K562 (cell line): ENCODE measurements at regions not wholly inside any gene's neighbourhood (a gene's known extent, or its start where the extent isn't known, plus 50 kb on each side); places are given as distances from the start of the nearest gene placed in this dataset.

Source experiments
- ATAC-seq: fragments of 200-7000 bp; cut with Tn5 transposase; 3 replicates; pipeline ENCODE4 v1.9.1; 2020; ENCODE audit warnings: moderate library complexity
- BruUV-seq: library from RNA; stranded (reverse); fragments of 400-500 nt; replicated peaks from 2 replicates; lab custom pipeline; 2021; lab: Mats Ljungman, UMichigan
- CTCF ChIA-PET: fragments of 300-600 bp; formaldehyde crosslinking; extraction: SDS; loops from one replicate; lab custom pipeline; 2021; ENCODE audit warnings: low intra/inter-chr PET ratio; lab: Yijun Ruan, JAX
- POLR2A ChIA-PET: fragments of 300-600, 350-650 bp; sonication (Branson Sonifier 250); formaldehyde crosslinking; extraction: SDS; loops from one replicate; lab custom pipeline; 2021; ENCODE audit warnings: antibody characterized with exemption, inconsistent platforms; lab: Yijun Ruan, JAX
- DNase-seq, 4 experiments: peaks; one replicate each; pipeline versions ENCODE4 v3.0.0 to v3.0.0-alpha.2; 2011 to 2018; ENCODE audit warnings: low spot score in 3 of 4, mixed read lengths in 3 of 4; ENCODE audit errors: extremely low read depth in 1 of 4
- FAIRE-seq: peaks from 2 replicates; lab custom pipeline; 2011; peaks lifted over from hg19 to GRCh38; lab: Jason Lieb, UNC
- H2AFZ ChIP-seq: 2 replicates; pipeline ENCODE4 v1.6.0; 2011; ENCODE audit warnings: low read depth, low read length, control low read depth, inconsistent platforms
- H3K27ac ChIP-seq: fragments of 200-600 bp; 3 replicates; pipeline ENCODE4 v1.8.0; 2011; ENCODE audit warnings: low read depth, mild to moderate bottlenecking, control low read depth, inconsistent platforms, low read length, moderate library complexity, mixed read lengths; ENCODE audit errors: extremely low read depth
- H3K27me3 ChIP-seq, 2 experiments: fragments of 300-600 bp in 1 of 2; 2 replicates in 1 of 2; 3 replicates in 1 of 2; pipeline versions ENCODE4 v1.6.0 to v1.8.0; 2011; ENCODE audit warnings: inconsistent platforms in 2 of 2, low read length in 2 of 2, mild to moderate bottlenecking in 1 of 2, mixed read lengths in 1 of 2, moderate library complexity in 1 of 2; ENCODE audit not compliant: control insufficient read depth in 2 of 2, insufficient read depth in 2 of 2
- H3K36me3 ChIP-seq: fragments of 300-600 bp; 3 replicates; pipeline ENCODE4 v1.8.0; 2011; ENCODE audit warnings: mild to moderate bottlenecking, low read length, inconsistent platforms; ENCODE audit not compliant: control insufficient read depth, insufficient read depth
- H3K4me1 ChIP-seq, 2 experiments: fragments of 200-600 bp in 1 of 2; replicated peaks in 1 of 2; 2 replicates in 1 of 2; 3 replicates in 1 of 2; pipeline versions ENCODE4 v1.5.1 to v1.8.0; 2011; ENCODE audit warnings: inconsistent platforms in 2 of 2, low read length in 2 of 2, mild to moderate bottlenecking in 1 of 2, mixed read lengths in 1 of 2, moderate library complexity in 1 of 2; ENCODE audit not compliant: control insufficient read depth in 2 of 2, insufficient read depth in 2 of 2
- H3K4me2 ChIP-seq: 2 replicates; pipeline ENCODE4 v1.6.1; 2011; ENCODE audit warnings: low read length, control low read depth, inconsistent platforms, mixed read lengths; ENCODE audit not compliant: insufficient read depth
- H3K4me3 ChIP-seq: fragments of 200-600 bp; sonication (generic), shearing (Covaris generic); 2 replicates; pipeline ENCODE4 v1.5.1; 2016; ENCODE audit warnings: control low read depth, inconsistent platforms
- H3K79me2 ChIP-seq: fragments of 200-600 bp; 3 replicates; pipeline ENCODE4 v1.8.0; 2011; ENCODE audit warnings: low read length, inconsistent platforms; ENCODE audit not compliant: control insufficient read depth, insufficient read depth
- H3K9ac ChIP-seq, 2 experiments: 2 replicates each; pipeline versions ENCODE4 v1.6.0 to v1.6.1; 2011; ENCODE audit warnings: low read depth in 2 of 2, low read length in 2 of 2, control low read depth in 1 of 2, inconsistent platforms in 1 of 2, mild to moderate bottlenecking in 1 of 2, mixed read lengths in 1 of 2; ENCODE audit not compliant: insufficient read depth in 1 of 2
- H3K9me1 ChIP-seq: one replicate; pipeline ENCODE4 v1.6.0; 2011; ENCODE audit warnings: inconsistent platforms, mild to moderate bottlenecking, low read length, moderate library complexity; ENCODE audit not compliant: control insufficient read depth, insufficient read depth
- H3K9me3 ChIP-seq: replicated peaks from 2 replicates; pipeline ENCODE4 v1.5.1; 2011; ENCODE audit warnings: low read depth, low read length, inconsistent platforms; ENCODE audit not compliant: control insufficient read depth, insufficient read depth
- H4K20me1 ChIP-seq: replicated peaks from 2 replicates; pipeline ENCODE4 v1.6.1; 2011; ENCODE audit warnings: low read length, inconsistent platforms, mixed read lengths; ENCODE audit not compliant: control insufficient read depth, insufficient read depth
- CBX8 ChIP-seq: fragments of 200-600 bp; sonication (generic); IDR thresholded peaks from 2 replicates; pipeline ENCODE4 v1.6.1; 2012; ENCODE audit warnings: borderline replicate concordance, mixed run types, low read depth, mild to moderate bottlenecking, moderate library complexity, mixed read lengths, low read length, control low read depth, inconsistent platforms; ENCODE audit not compliant: poor library complexity, severe bottlenecking; ENCODE audit errors: extremely low read depth
- CC2D1A ChIP-seq: fragments of 450-650 bp; IDR thresholded peaks from 2 replicates; pipeline ENCODE4 v1.6.1; 2017; ENCODE audit warnings: mild to moderate bottlenecking
- ELF4 ChIP-seq: fragments of 450-650 bp; formaldehyde crosslinking; IDR thresholded peaks from 2 replicates; pipeline ENCODE4 v1.4.0; 2022; ENCODE audit warnings: missing genetic modification characterization
- FOSL1 ChIP-seq: fragments of 200-800 bp; sonication (Bioruptor generic); conservative IDR thresholded peaks from 2 replicates; pipeline ENCODE4 v1.6.1; 2016; ENCODE audit warnings: missing genetic modification characterization, missing compliant biosample characterization
- HNRNPL ChIP-seq: fragments of 200-400 bp; formaldehyde crosslinking; IDR thresholded peaks from 2 replicates; pipeline ENCODE4 v1.6.1; 2017; ENCODE audit warnings: low read depth, mild to moderate bottlenecking, low read length
- POLR3A ChIP-seq: IDR thresholded peaks from 2 replicates; pipeline ENCODE4 v1.6.1; 2011; ENCODE audit warnings: borderline replicate concordance, mild to moderate bottlenecking, moderate library complexity; ENCODE audit not compliant: insufficient read length, insufficient read depth; ENCODE audit errors: extremely low read depth
- RBM14 ChIP-seq: fragments of 200-400 bp; formaldehyde crosslinking; IDR thresholded peaks from 2 replicates; pipeline ENCODE4 v1.6.1; 2018; ENCODE audit warnings: low read depth, mild to moderate bottlenecking, low read length, moderate library complexity, borderline replicate concordance; ENCODE audit not compliant: insufficient read depth
- SAFB2 ChIP-seq: fragments of 200-400 bp; formaldehyde crosslinking; IDR thresholded peaks from 2 replicates; pipeline ENCODE4 v1.6.1; 2018; ENCODE audit warnings: borderline replicate concordance, low read length, low read depth, moderate library complexity; ENCODE audit not compliant: severe bottlenecking
- TAF15 ChIP-seq: fragments of 200-400 bp; formaldehyde crosslinking; IDR thresholded peaks from 2 replicates; pipeline ENCODE4 v1.6.1; 2017; ENCODE audit warnings: mild to moderate bottlenecking, low read depth, low read length, moderate library complexity
- TOE1 ChIP-seq, 2 experiments: fragments of 450-650 bp in 1 of 2; sonication (generic) in 1 of 2; formaldehyde crosslinking in 1 of 2; IDR thresholded peaks; 2 replicates each; pipeline versions ENCODE4 v1.7.1 to v1.8.0; 2016 to 2022; ENCODE audit warnings: borderline replicate concordance in 2 of 2, mild to moderate bottlenecking in 2 of 2, antibody characterized with exemption in 1 of 2, inconsistent platforms in 1 of 2, low read depth in 1 of 2, missing genetic modification reagents in 1 of 2, moderate library complexity in 1 of 2
- ZNF133 ChIP-seq: fragments of 250-450 bp; sonication (Bioruptor Pico); IDR thresholded peaks from 2 replicates; pipeline ENCODE4 v1.4.0; 2020; ENCODE audit warnings: mild to moderate bottlenecking
- in situ Hi-C: fragments of 300-500 bp; cut with MboI; formaldehyde crosslinking; loops from 4 replicates; pipeline ENCODE4 v1.15.0; 2018; ENCODE audit warnings: inconsistent platforms, mixed read lengths
- intact Hi-C: fragments of 100-400 bp; cut with micrococcal nuclease; formaldehyde crosslinking; loops from 2 replicates; pipeline ENCODE4 v1.14.2; 2022
- TF ChIP-seq, protein P1 (sequence below): fragments of 450-650 bp; IDR thresholded peaks from 2 replicates; pipeline ENCODE4 v1.6.1; 2016; ENCODE audit warnings: borderline replicate concordance
- TF ChIP-seq, protein P2 (sequence below): fragments of 450-650 bp; formaldehyde crosslinking; IDR thresholded peaks from 2 replicates; pipeline ENCODE4 v1.4.0; 2020; ENCODE audit warnings: mild to moderate bottlenecking, mixed read lengths

DNA sequence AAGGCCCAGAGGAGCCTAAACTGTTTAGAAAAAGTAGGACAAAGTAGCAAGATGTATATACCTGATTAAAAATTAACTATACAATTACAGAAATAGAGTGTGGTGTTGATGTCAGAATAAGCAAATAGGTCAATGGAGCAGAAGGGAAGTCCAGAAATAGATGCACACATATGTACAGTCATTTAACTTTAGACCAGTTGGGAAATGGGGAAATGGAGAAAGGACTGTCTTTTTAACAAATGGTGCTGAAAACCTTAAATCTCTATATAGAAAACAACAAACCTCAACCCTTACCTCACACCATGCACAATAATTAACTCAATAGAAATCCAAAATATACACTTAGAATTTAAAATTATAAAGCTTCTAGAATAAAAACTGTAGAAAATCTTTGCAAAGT, 72.2 kb downstream of the CH25H start:
- ATAC-seq = no peak
- POLR2A ChIA-PET = no interaction called here
- FAIRE-seq = no peak

More for the DNA sequence above, 72.2 kb downstream of the CH25H start:
- Histone ChIP-seq H3K9ac (no peak overlapping the region), H3K27me3 (no peaks in the 10 kb centered on the region), H3K27ac (no peak overlapping the region), H3K4me3 (no peak overlapping the region), H3K36me3 (no peaks in the 10 kb centered on the region), H3K4me2 (no peak overlapping the region), H3K4me1 (no peaks in the 10 kb centered on the region), H3K79me2 (no peaks in the 10 kb centered on the region), H3K9me1 (no peaks in the 10 kb centered on the region), H4K20me1 (no peaks in the 10 kb centered on the region), H2AFZ (no peak overlapping the region), H3K9me3 (no peaks in the 10 kb centered on the region)
- TF ChIP-seq ZNF133 (CRISPR knock-in tag) (no peak), FOSL1 (tag) (no peak), HNRNPL (no peak), TAF15 (no peak), SAFB2 (no peak), POLR3A (no peak), TOE1 (IDR thresholded peaks at IDR 0.05; ENCODE audit: borderline replicate concordance) (no peak), TOE1 (CRISPR knock-in tag; IDR thresholded peaks at IDR 0.05; ENCODE audit: borderline replicate concordance, low read depth) (no peak), CC2D1A (no peak), ELF4 (CRISPR knock-in tag) (no peak), RBM14 (no peak), CBX8 (no peak)
- TF ChIP-seq, protein P1, sequence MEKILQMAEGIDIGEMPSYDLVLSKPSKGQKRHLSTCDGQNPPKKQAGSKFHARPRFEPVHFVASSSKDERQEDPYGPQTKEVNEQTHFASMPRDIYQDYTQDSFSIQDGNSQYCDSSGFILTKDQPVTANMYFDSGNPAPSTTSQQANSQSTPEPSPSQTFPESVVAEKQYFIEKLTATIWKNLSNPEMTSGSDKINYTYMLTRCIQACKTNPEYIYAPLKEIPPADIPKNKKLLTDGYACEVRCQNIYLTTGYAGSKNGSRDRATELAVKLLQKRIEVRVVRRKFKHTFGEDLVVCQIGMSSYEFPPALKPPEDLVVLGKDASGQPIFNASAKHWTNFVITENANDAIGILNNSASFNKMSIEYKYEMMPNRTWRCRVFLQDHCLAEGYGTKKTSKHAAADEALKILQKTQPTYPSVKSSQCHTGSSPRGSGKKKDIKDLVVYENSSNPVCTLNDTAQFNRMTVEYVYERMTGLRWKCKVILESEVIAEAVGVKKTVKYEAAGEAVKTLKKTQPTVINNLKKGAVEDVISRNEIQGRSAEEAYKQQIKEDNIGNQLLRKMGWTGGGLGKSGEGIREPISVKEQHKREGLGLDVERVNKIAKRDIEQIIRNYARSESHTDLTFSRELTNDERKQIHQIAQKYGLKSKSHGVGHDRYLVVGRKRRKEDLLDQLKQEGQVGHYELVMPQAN = no peak
- TF ChIP-seq, protein P2, sequence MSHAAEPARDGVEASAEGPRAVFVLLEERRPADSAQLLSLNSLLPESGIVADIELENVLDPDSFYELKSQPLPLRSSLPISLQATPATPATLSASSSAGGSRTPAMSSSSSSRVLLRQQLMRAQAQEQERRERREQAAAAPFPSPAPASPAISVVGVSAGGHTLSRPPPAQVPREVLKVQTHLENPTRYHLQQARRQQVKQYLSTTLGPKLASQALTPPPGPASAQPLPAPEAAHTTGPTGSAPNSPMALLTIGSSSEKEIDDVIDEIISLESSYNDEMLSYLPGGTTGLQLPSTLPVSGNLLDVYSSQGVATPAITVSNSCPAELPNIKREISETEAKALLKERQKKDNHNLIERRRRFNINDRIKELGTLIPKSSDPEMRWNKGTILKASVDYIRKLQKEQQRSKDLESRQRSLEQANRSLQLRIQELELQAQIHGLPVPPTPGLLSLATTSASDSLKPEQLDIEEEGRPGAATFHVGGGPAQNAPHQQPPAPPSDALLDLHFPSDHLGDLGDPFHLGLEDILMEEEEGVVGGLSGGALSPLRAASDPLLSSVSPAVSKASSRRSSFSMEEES (CRISPR knock-in tag) = no peak
- BruUV-seq = no TSS peak
- CTCF ChIA-PET = no interaction called here
- intact Hi-C loops = no loop called here
- DNase-seq = no peak
- in situ Hi-C loops = no loop called here
